HT-29 (cell line): ENCODE measurements at regions not wholly inside any gene's neighbourhood (a gene's known extent, or its start where the extent isn't known, plus 50 kb on each side); places are given as distances from the start of the nearest gene placed in this dataset.
A peak's percentile ranks its signal among the peaks of the same experiment; 100 is the strongest.
"Not testable (repeated sequence)": the region's sequence is repeated elsewhere in the genome, so short reads cannot be mapped to it uniquely, and the experiment has no call there.

Experiments
- DNase-seq: peaks from one replicate; pipeline ENCODE4 v3.0.0-alpha.2; 2015; ENCODE audit warnings: low spot score

GRCh38 chrX:34404386-34405070, 252.6 kb downstream of the TMEM47 start:
- no peak for DNase-seq

- no peak for DNase-seq
Observed at GRCh38 chrX:34401411-34401810, 255.7 kb downstream of the TMEM47 start.

GRCh38 chrX:34382416-34382815, 250.3 kb upstream of the FAM47A start:
- DNase-seq: no peak

GRCh38 chrX:34381241-34381640, 249.1 kb upstream of the FAM47A start:
- DNase-seq: no peak

GRCh38 chrX:34379891-34380290, 247.8 kb upstream of the FAM47A start:
- DNase-seq: no peak

GRCh38 chrX:34377645-34378044, 245.5 kb upstream of the FAM47A start:
- DNase-seq: no peak

GRCh38 chrX:34371754-34372153, 239.6 kb upstream of the FAM47A start:
- DNase-seq: no peak

GRCh38 chrX:34365471-34365870, 233.4 kb upstream of the FAM47A start:
- peak; percentile 15 for DNase-seq

GRCh38 chrX:34350561-34351335, 218.6 kb upstream of the FAM47A start:
- no peak for DNase-seq

- no peak for DNase-seq
Observed at GRCh38 chrX:34343001-34343400, 210.9 kb upstream of the FAM47A start.

GRCh38 chrX:34341814-34342213, 209.7 kb upstream of the FAM47A start:
- DNase-seq: no peak

- peak; percentile 9 for DNase-seq
Observed at GRCh38 chrX:34341258-34341657, 209.1 kb upstream of the FAM47A start.

GRCh38 chrX:34338046-34338445, 205.9 kb upstream of the FAM47A start:
- DNase-seq: no peak

- not testable (repeated sequence) for DNase-seq
Observed at GRCh38 chrX:34335376-34335775, 203.3 kb upstream of the FAM47A start.

GRCh38 chrX:34332334-34332733, 200.2 kb upstream of the FAM47A start:
- DNase-seq: no peak

- no peak for DNase-seq
Observed at GRCh38 chrX:34325460-34325859, 193.3 kb upstream of the FAM47A start.

GRCh38 chrX:34320424-34320823, 188.3 kb upstream of the FAM47A start:
- not testable (repeated sequence) for DNase-seq

- DNase-seq: peak; percentile 49
Observed at GRCh38 chrX:34300871-34301270, 168.8 kb upstream of the FAM47A start.

- no peak for DNase-seq
Observed at GRCh38 chrX:34299451-34299967, 167.4 kb upstream of the FAM47A start.

- DNase-seq: no peak
Observed at GRCh38 chrX:34294665-34295064, 162.6 kb upstream of the FAM47A start.

GRCh38 chrX:34288782-34289181, 156.7 kb upstream of the FAM47A start:
- DNase-seq: no peak

- no peak for DNase-seq
Observed at GRCh38 chrX:34279866-34280560, 147.9 kb upstream of the FAM47A start.
